SK-N-SH (cell line): ENCODE measurements at regions not wholly inside any gene's neighbourhood (a gene's known extent, or its start where the extent isn't known, plus 50 kb on each side); places are given as distances from the start of the nearest gene placed in this dataset.

Experiments
- CHD2 ChIP-seq: fragments of 150-350 bp; IDR thresholded peaks from 2 replicates; pipeline ENCODE4 v1.6.1; 2018; ENCODE audit warnings: low read length; ENCODE audit not compliant: partially characterized antibody
- EP300 ChIP-seq, 2 experiments: IDR thresholded peaks; 2 replicates each; pipeline versions ENCODE4 v1.4.0 to v1.6.1; 2012; ENCODE audit warnings: borderline replicate concordance in 1 of 2, low read depth in 1 of 2, low read length in 1 of 2
- FOXM1 ChIP-seq: IDR thresholded peaks from 2 replicates; pipeline ENCODE4 v1.4.0; 2012; ENCODE audit warnings: low read depth, mild to moderate bottlenecking
- NFIC ChIP-seq: IDR thresholded peaks from 2 replicates; pipeline ENCODE4 v1.4.0; 2012; ENCODE audit warnings: borderline replicate concordance
- POLR2AphosphoS5 ChIP-seq: IDR thresholded peaks from 2 replicates; pipeline ENCODE4 v1.6.1; 2012; ENCODE audit warnings: low read depth, low read length
- RAD21 ChIP-seq: IDR thresholded peaks from 2 replicates; pipeline ENCODE4 v1.6.1; 2012; ENCODE audit warnings: mild to moderate bottlenecking, low read length
- TCF12 ChIP-seq: IDR thresholded peaks from 2 replicates; pipeline ENCODE4 v1.4.0; 2012
- TF ChIP-seq, protein P1 (sequence below): fragments of 150-350 bp; IDR thresholded peaks from 2 replicates; pipeline ENCODE4 v1.6.1; 2016; ENCODE audit warnings: mild to moderate bottlenecking, low read depth, low read length
- TF ChIP-seq, protein P2 (sequence below): fragments of 200-600 bp; sonication (generic); IDR thresholded peaks from 2 replicates; pipeline ENCODE4 v1.6.1; 2017; ENCODE audit warnings: antibody characterized with exemption, mild to moderate bottlenecking, moderate library complexity
- TF ChIP-seq, protein P3 (sequence below): IDR thresholded peaks from 2 replicates; pipeline ENCODE4 v1.6.1; 2012; ENCODE audit warnings: mild to moderate bottlenecking, low read depth, low read length, moderate library complexity

DNA sequence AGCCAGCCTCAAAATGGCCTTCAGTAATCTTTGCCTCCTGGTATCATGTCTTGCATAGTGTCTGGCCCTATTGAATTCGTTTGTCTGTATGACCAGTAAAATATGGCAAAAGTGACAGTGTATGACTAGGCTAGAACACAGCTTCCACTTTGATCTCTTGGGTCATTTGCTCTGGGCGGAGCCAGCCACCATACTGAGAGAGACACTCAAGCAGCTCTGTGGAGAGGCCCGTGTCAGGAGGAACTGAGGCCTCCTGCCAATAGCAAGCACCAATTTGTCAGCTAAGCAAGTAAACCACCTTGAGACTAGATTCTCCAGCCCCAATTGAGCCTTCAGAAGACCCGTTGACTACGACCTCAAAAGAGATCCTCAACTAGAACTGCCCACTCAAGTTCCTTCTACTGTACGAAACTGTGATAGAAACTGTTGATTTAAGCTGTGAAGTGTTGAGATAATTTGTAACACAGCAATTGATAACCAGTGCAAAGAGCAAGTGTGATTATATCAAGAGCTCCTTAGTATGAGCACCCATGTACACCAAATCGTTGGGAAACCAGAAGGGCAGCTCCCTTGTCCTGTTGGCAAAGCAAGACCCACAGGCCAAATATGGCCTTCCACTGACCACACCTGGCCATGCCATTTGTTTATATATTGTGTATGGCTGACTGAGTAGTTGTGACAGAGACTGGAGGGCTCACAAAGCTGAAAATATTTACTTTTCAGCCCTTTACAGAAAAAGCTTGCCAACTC is 52.7 kb upstream of the SERBP1 start:
- TF ChIP-seq, protein P1, sequence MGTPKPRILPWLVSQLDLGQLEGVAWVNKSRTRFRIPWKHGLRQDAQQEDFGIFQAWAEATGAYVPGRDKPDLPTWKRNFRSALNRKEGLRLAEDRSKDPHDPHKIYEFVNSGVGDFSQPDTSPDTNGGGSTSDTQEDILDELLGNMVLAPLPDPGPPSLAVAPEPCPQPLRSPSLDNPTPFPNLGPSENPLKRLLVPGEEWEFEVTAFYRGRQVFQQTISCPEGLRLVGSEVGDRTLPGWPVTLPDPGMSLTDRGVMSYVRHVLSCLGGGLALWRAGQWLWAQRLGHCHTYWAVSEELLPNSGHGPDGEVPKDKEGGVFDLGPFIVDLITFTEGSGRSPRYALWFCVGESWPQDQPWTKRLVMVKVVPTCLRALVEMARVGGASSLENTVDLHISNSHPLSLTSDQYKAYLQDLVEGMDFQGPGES: no peak
- TF ChIP-seq CHD2 (no peak), TCF12 (no peak), FOXM1 (no peak), NFIC (no peak), EP300 (IDR thresholded peaks at IDR 0.05; ENCODE audit: borderline replicate concordance in 1 of 2, low read depth in 1 of 2, low read length in 1 of 2) (no peak), POLR2AphosphoS5 (no peak), RAD21 (no peak)
- TF ChIP-seq, protein P2, sequence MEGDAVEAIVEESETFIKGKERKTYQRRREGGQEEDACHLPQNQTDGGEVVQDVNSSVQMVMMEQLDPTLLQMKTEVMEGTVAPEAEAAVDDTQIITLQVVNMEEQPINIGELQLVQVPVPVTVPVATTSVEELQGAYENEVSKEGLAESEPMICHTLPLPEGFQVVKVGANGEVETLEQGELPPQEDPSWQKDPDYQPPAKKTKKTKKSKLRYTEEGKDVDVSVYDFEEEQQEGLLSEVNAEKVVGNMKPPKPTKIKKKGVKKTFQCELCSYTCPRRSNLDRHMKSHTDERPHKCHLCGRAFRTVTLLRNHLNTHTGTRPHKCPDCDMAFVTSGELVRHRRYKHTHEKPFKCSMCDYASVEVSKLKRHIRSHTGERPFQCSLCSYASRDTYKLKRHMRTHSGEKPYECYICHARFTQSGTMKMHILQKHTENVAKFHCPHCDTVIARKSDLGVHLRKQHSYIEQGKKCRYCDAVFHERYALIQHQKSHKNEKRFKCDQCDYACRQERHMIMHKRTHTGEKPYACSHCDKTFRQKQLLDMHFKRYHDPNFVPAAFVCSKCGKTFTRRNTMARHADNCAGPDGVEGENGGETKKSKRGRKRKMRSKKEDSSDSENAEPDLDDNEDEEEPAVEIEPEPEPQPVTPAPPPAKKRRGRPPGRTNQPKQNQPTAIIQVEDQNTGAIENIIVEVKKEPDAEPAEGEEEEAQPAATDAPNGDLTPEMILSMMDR: no peak
- TF ChIP-seq, protein P3, sequence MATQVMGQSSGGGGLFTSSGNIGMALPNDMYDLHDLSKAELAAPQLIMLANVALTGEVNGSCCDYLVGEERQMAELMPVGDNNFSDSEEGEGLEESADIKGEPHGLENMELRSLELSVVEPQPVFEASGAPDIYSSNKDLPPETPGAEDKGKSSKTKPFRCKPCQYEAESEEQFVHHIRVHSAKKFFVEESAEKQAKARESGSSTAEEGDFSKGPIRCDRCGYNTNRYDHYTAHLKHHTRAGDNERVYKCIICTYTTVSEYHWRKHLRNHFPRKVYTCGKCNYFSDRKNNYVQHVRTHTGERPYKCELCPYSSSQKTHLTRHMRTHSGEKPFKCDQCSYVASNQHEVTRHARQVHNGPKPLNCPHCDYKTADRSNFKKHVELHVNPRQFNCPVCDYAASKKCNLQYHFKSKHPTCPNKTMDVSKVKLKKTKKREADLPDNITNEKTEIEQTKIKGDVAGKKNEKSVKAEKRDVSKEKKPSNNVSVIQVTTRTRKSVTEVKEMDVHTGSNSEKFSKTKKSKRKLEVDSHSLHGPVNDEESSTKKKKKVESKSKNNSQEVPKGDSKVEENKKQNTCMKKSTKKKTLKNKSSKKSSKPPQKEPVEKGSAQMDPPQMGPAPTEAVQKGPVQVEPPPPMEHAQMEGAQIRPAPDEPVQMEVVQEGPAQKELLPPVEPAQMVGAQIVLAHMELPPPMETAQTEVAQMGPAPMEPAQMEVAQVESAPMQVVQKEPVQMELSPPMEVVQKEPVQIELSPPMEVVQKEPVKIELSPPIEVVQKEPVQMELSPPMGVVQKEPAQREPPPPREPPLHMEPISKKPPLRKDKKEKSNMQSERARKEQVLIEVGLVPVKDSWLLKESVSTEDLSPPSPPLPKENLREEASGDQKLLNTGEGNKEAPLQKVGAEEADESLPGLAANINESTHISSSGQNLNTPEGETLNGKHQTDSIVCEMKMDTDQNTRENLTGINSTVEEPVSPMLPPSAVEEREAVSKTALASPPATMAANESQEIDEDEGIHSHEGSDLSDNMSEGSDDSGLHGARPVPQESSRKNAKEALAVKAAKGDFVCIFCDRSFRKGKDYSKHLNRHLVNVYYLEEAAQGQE: no peak
